ENCODE measurements at regions not wholly inside any gene's neighbourhood (a gene's known extent, or its start where the extent isn't known, plus 50 kb on each side); places are given as distances from the start of the nearest gene placed in this dataset.

GRCh38 chr1:81071969-81072753, 728.6 kb upstream of the ADGRL2 start:
- H3K4me3 ChIP-seq (ENCODE audit: low read depth in 1 of 2, low read length in 1 of 2): no peak overlapping the region

GRCh38 chr1:81071072-81071858, 729.5 kb upstream of the ADGRL2 start:
- H3K9me3 ChIP-seq: no peaks in the 10 kb centered on the region
- H3K27me3 ChIP-seq: no peaks in the 10 kb centered on the region
- no peak for TF ChIP-seq CTCF (IDR thresholded peaks at IDR 0.05)
- no peak overlapping the region for H3K27ac ChIP-seq
- no peaks in the 10 kb centered on the region for H3K36me3 ChIP-seq
- H3K4me3 ChIP-seq (ENCODE audit: low read depth in 1 of 2, low read length in 1 of 2): no peak overlapping the region
- no peaks in the 10 kb centered on the region for H3K4me1 ChIP-seq (ENCODE audit: control insufficient read depth in 1 of 2, insufficient read depth in 1 of 2, low read depth in 1 of 2, low read length in 1 of 2)

More at GRCh38 chr1:81071969-81072753, 728.6 kb upstream of the ADGRL2 start:
- no peak overlapping the region for H3K27ac ChIP-seq
- no peak for TF ChIP-seq CTCF (IDR thresholded peaks at IDR 0.05)
- H3K27me3 ChIP-seq: no peaks in the 10 kb centered on the region
- H3K36me3 ChIP-seq: no peaks in the 10 kb centered on the region
- H3K9me3 ChIP-seq: no peaks in the 10 kb centered on the region
- no peaks in the 10 kb centered on the region for H3K4me1 ChIP-seq (ENCODE audit: control insufficient read depth in 1 of 2, insufficient read depth in 1 of 2, low read depth in 1 of 2, low read length in 1 of 2)

- TF ChIP-seq CTCF (IDR thresholded peaks at IDR 0.05): no peak
- H3K27me3 ChIP-seq: no peaks in the 10 kb centered on the region
- no peak overlapping the region for H3K27ac ChIP-seq
- no peaks in the 10 kb centered on the region for H3K36me3 ChIP-seq
- H3K4me3 ChIP-seq (ENCODE audit: low read depth in 1 of 2, low read length in 1 of 2): no peak overlapping the region
- H3K9me3 ChIP-seq: no peaks in the 10 kb centered on the region
- no peaks in the 10 kb centered on the region for H3K4me1 ChIP-seq (ENCODE audit: control insufficient read depth in 1 of 2, insufficient read depth in 1 of 2, low read depth in 1 of 2, low read length in 1 of 2)
These were observed 730.9 kb upstream of the ADGRL2 start for GRCh38 chr1:81069856-81070255.

GRCh38 chr1:81068726-81069125, 732.0 kb upstream of the ADGRL2 start:
- Histone ChIP-seq H3K4me3 (ENCODE audit: low read depth in 1 of 2, low read length in 1 of 2) (no peak overlapping the region), H3K4me1 (ENCODE audit: control insufficient read depth in 1 of 2, insufficient read depth in 1 of 2, low read depth in 1 of 2, low read length in 1 of 2) (no peaks in the 10 kb centered on the region), H3K27me3 (no peaks in the 10 kb centered on the region), H3K27ac (no peak overlapping the region), H3K36me3 (no peaks in the 10 kb centered on the region), H3K9me3 (no peaks in the 10 kb centered on the region)
- no peak for TF ChIP-seq CTCF (IDR thresholded peaks at IDR 0.05)

GRCh38 chr1:81053826-81054225, 746.9 kb upstream of the ADGRL2 start:
- Histone ChIP-seq H3K4me3 (ENCODE audit: low read depth in 1 of 2, low read length in 1 of 2) (no peak overlapping the region), H3K27ac (no peak overlapping the region), H3K4me1 (ENCODE audit: control insufficient read depth in 1 of 2, insufficient read depth in 1 of 2, low read depth in 1 of 2, low read length in 1 of 2) (no peaks in the 10 kb centered on the region), H3K36me3 (no peaks in the 10 kb centered on the region), H3K9me3 (no peaks in the 10 kb centered on the region), H3K27me3 (no peaks in the 10 kb centered on the region)
- no peak for TF ChIP-seq CTCF (IDR thresholded peaks at IDR 0.05)

Measured in neutrophil (primary cell).